ENCODE measurements at regions not wholly inside any gene's neighbourhood (a gene's known extent, or its start where the extent isn't known, plus 50 kb on each side); places are given as distances from the start of the nearest gene placed in this dataset.

GRCh38 chr2:196565106-196565765 lies 74.3 kb upstream of the CCDC150 start:
- H3K9me3 ChIP-seq: no peaks in the 10 kb centered on the region
- H3K27me3 ChIP-seq (replicated peaks; ENCODE audit: insufficient read depth): no peaks in the 10 kb centered on the region
- H3K4me3 ChIP-seq: no peak overlapping the region
- 94% methylated on average over 1 of the region's 1 CpG for WGBS
- TF ChIP-seq POLR2AphosphoS5 (IDR thresholded peaks at IDR 0.05): no peak
- TF ChIP-seq CTCF (IDR thresholded peaks at IDR 0.05): no peak
- TF ChIP-seq POLR2A (IDR thresholded peaks at IDR 0.05): no peak
- H3K4me1 ChIP-seq (replicated peaks): no peaks in the 10 kb centered on the region
- intact Hi-C loops (cut with DNase I): no loop called here
- H3K27ac ChIP-seq: no peak overlapping the region
- no peak for DNase-seq (ENCODE audit: low spot score)
- no peaks in the 10 kb centered on the region for H3K36me3 ChIP-seq

GRCh38 chr2:196565982-196566381 lies 73.5 kb upstream of the CCDC150 start:
- H3K27ac ChIP-seq: no peak overlapping the region
- intact Hi-C loops (cut with DNase I): no loop called here

GRCh38 chr2:196566961-196567666 lies 72.4 kb upstream of the CCDC150 start:
- intact Hi-C loops (cut with DNase I): no loop called here
- DNase-seq (ENCODE audit: low spot score): no peak
- Histone ChIP-seq H3K4me1 (replicated peaks) (no peaks in the 10 kb centered on the region), H3K27ac (no peak overlapping the region), H3K9me3 (no peaks in the 10 kb centered on the region), H3K4me3 (no peak overlapping the region), H3K27me3 (replicated peaks; ENCODE audit: insufficient read depth) (no peaks in the 10 kb centered on the region), H3K36me3 (no peaks in the 10 kb centered on the region)
- TF ChIP-seq POLR2AphosphoS5 (IDR thresholded peaks at IDR 0.05) (no peak), CTCF (IDR thresholded peaks at IDR 0.05) (no peak), POLR2A (IDR thresholded peaks at IDR 0.05) (no peak)
- WGBS: 58% methylated on average over 4 of the region's 4 CpGs

More at GRCh38 chr2:196565982-196566381, 73.5 kb upstream of the CCDC150 start:
- Histone ChIP-seq H3K4me1 (replicated peaks) (no peaks in the 10 kb centered on the region), H3K27me3 (replicated peaks; ENCODE audit: insufficient read depth) (no peaks in the 10 kb centered on the region), H3K4me3 (no peak overlapping the region), H3K36me3 (no peaks in the 10 kb centered on the region), H3K9me3 (no peaks in the 10 kb centered on the region)
- no peak for DNase-seq (ENCODE audit: low spot score)
- 97% methylated on average over 6 of the region's 6 CpGs for WGBS
- TF ChIP-seq CTCF (IDR thresholded peaks at IDR 0.05) (no peak), POLR2A (IDR thresholded peaks at IDR 0.05) (no peak), POLR2AphosphoS5 (IDR thresholded peaks at IDR 0.05) (no peak)

- intact Hi-C loops (cut with DNase I): no loop called here
Observed at GRCh38 chr2:196568506-196568905, 71.0 kb upstream of the CCDC150 start.

More at GRCh38 chr2:196568506-196568905, 71.0 kb upstream of the CCDC150 start:
- Histone ChIP-seq H3K27me3 (replicated peaks; ENCODE audit: insufficient read depth) (no peaks in the 10 kb centered on the region), H3K36me3 (no peaks in the 10 kb centered on the region), H3K9me3 (no peaks in the 10 kb centered on the region), H3K4me3 (no peak overlapping the region), H3K27ac (no peak overlapping the region), H3K4me1 (replicated peaks) (no peaks in the 10 kb centered on the region)
- no peak for TF ChIP-seq POLR2AphosphoS5 (IDR thresholded peaks at IDR 0.05)
- no peak for TF ChIP-seq POLR2A (IDR thresholded peaks at IDR 0.05)
- no peak for TF ChIP-seq CTCF (IDR thresholded peaks at IDR 0.05)
- 97% methylated on average over 6 of the region's 6 CpGs for WGBS
- DNase-seq (ENCODE audit: low spot score): no peak
